ENCODE measurements at regions not wholly inside any gene's neighbourhood (a gene's known extent, or its start where the extent isn't known, plus 50 kb on each side); places are given as distances from the start of the nearest gene placed in this dataset.
A peak's percentile ranks its signal among the peaks of the same experiment; 100 is the strongest.

DNA sequence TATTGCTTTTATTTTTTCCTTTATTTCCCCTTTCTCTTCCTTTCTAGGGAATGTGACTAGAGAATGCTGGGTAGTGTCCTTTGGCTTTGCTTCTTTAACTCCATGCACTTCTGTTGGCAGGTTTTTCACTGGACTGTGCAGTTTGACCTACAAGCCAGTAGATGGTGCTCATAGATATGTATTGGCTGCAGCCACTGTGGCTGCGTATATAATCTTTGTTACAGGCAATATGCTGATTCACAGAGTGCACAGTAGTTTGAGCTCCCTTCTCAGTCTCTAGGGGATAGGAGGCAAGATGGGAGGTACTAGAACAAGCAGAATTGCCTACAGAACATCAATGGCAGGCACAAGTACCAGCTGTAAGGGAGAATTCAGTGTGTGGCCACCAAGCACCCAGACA lies 503.5 kb downstream of the LRFN5 start:
- intact Hi-C loops (cut with micrococcal nuclease) = loop anchor here (1.0 to 5.0 kb wide), 2 partner anchors 112 to 435 kb away; no protein-coding TSS in a partner anchor
- Mint-ChIP-seq H3K9me3 (peaks cover 3% of the 10 kb centered on the region), H3K36me3 (ENCODE audit: low read depth) (no peaks in the 10 kb centered on the region), H3K4me3 (no peak overlapping the region), H3K27ac (no peak overlapping the region), H3K27me3 (no peaks in the 10 kb centered on the region), H3K4me1 (peaks cover 4% of the 10 kb centered on the region)
- ChIA-PET POLR2A (no interaction called here), CTCF (interaction anchor here (1.0 to 1.4 kb wide), 2 partner anchors 168 to 1785 kb away, joined by 3 to 4 read pairs; no protein-coding TSS in a partner anchor)
- TF ChIP-seq, protein P1, sequence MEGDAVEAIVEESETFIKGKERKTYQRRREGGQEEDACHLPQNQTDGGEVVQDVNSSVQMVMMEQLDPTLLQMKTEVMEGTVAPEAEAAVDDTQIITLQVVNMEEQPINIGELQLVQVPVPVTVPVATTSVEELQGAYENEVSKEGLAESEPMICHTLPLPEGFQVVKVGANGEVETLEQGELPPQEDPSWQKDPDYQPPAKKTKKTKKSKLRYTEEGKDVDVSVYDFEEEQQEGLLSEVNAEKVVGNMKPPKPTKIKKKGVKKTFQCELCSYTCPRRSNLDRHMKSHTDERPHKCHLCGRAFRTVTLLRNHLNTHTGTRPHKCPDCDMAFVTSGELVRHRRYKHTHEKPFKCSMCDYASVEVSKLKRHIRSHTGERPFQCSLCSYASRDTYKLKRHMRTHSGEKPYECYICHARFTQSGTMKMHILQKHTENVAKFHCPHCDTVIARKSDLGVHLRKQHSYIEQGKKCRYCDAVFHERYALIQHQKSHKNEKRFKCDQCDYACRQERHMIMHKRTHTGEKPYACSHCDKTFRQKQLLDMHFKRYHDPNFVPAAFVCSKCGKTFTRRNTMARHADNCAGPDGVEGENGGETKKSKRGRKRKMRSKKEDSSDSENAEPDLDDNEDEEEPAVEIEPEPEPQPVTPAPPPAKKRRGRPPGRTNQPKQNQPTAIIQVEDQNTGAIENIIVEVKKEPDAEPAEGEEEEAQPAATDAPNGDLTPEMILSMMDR (IDR thresholded peaks at IDR 0.05) = no peak
- ATAC-seq (ENCODE audit: low read depth) (peak; percentile 74), DNase-seq (no peak)

GRCh38 chr14:42095155-42095554 lies 488.5 kb downstream of the LRFN5 start:
- POLR2A ChIA-PET = no interaction called here
- CTCF ChIA-PET = no interaction called here

GRCh38 chr14:42090122-42090521 lies 483.4 kb downstream of the LRFN5 start:
- DNase-seq (no peak), ATAC-seq (ENCODE audit: low read depth) (no peak)
- Mint-ChIP-seq H3K27me3 (no peaks in the 10 kb centered on the region), H3K9me3 (no peaks in the 10 kb centered on the region), H3K36me3 (ENCODE audit: low read depth) (no peaks in the 10 kb centered on the region), H3K4me1 (no peaks in the 10 kb centered on the region), H3K27ac (no peak overlapping the region), H3K4me3 (no peak overlapping the region)
- ChIA-PET POLR2A (no interaction called here), CTCF (no interaction called here)
- intact Hi-C loops (cut with micrococcal nuclease) = no loop called here
- TF ChIP-seq, protein P1 (IDR thresholded peaks at IDR 0.05) = no peak

More at GRCh38 chr14:42095155-42095554, 488.5 kb downstream of the LRFN5 start:
- Mint-ChIP-seq H3K4me1 (no peaks in the 10 kb centered on the region), H3K27ac (no peak overlapping the region), H3K36me3 (ENCODE audit: low read depth) (no peaks in the 10 kb centered on the region), H3K4me3 (no peak overlapping the region), H3K27me3 (no peaks in the 10 kb centered on the region), H3K9me3 (peaks cover 1% of the 10 kb centered on the region)
- no peak for ATAC-seq (ENCODE audit: low read depth)
- TF ChIP-seq, protein P1 (IDR thresholded peaks at IDR 0.05) = no peak
- DNase-seq = no peak
- intact Hi-C loops (cut with micrococcal nuclease) = no loop called here

DNA sequence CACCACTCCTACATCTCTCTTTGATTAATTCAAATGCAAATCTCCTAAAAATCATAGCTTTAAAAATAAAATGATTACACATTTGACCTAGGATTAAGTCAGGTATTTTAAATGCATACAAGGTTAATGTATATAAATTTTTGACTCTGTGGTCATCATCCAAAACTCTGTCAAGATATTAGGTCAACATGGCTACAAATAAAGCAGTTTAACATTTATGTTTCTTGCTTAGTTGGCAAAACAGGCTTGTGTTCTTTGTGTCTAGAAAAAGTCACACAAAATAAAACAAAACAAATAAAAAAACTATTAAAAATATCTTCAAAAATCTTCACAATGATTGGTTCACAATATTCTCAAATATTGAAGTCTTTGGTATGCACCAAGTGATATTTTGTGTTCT lies 473.2 kb downstream of the LRFN5 start:
- Mint-ChIP-seq H3K27me3 (no peaks in the 10 kb centered on the region), H3K9me3 (no peaks in the 10 kb centered on the region), H3K27ac (no peak overlapping the region), H3K4me3 (no peak overlapping the region), H3K36me3 (ENCODE audit: low read depth) (no peaks in the 10 kb centered on the region), H3K4me1 (no peaks in the 10 kb centered on the region)
- ChIA-PET POLR2A (no interaction called here), CTCF (no interaction called here)
- intact Hi-C loops (cut with micrococcal nuclease) = no loop called here
- DNase-seq = no peak
- no peak for ATAC-seq (ENCODE audit: low read depth)
- TF ChIP-seq, protein P1 (IDR thresholded peaks at IDR 0.05) = no peak

GRCh38 chr14:42078345-42078744 lies 471.7 kb downstream of the LRFN5 start:
- no peaks in the 10 kb centered on the region for H3K36me3 Mint-ChIP-seq (ENCODE audit: low read depth)
- no peaks in the 10 kb centered on the region for H3K9me3 Mint-ChIP-seq
- ChIA-PET CTCF (no interaction called here), POLR2A (no interaction called here)
- no peak for ATAC-seq (ENCODE audit: low read depth)
- H3K27me3 Mint-ChIP-seq = no peaks in the 10 kb centered on the region
- intact Hi-C loops (cut with micrococcal nuclease) = no loop called here
- H3K27ac Mint-ChIP-seq = no peak overlapping the region
- no peaks in the 10 kb centered on the region for H3K4me1 Mint-ChIP-seq
- TF ChIP-seq, protein P1 (IDR thresholded peaks at IDR 0.05) = no peak
- no peak overlapping the region for H3K4me3 Mint-ChIP-seq
- no peak for DNase-seq
